Suprapubic skin (tissue), 4 donors: ENCODE measurements at regions not wholly inside any gene's neighbourhood (a gene's known extent, or its start where the extent isn't known, plus 50 kb on each side); places are given as distances from the start of the nearest gene placed in this dataset.

Experiments used
- DNase-seq, 2 donors: peaks; one replicate each; pipeline ENCODE4 v3.0.0-alpha.2; 2019; ENCODE audit warnings: low spot score in 2 of 2
- H3K27ac ChIP-seq: fragments of 200-600 bp; sonication (generic); one replicate; pipeline ENCODE4 v1.5.1; 2019
- H3K27me3 ChIP-seq: fragments of 200-600 bp; sonication (generic); one replicate; pipeline ENCODE4 v1.5.1; 2019
- H3K36me3 ChIP-seq: fragments of 200-600 bp; sonication (generic); one replicate; pipeline ENCODE4 v1.5.1; 2019
- H3K4me1 ChIP-seq: fragments of 200-600 bp; sonication (generic); one replicate; pipeline ENCODE4 v1.5.1; 2019
- H3K4me3 ChIP-seq: fragments of 200-600 bp; sonication (generic); one replicate; pipeline ENCODE4 v1.5.1; 2019; ENCODE audit warnings: mild to moderate bottlenecking
- H3K9me3 ChIP-seq: fragments of 200-600 bp; sonication (generic); one replicate; pipeline ENCODE4 v1.5.1; 2019
- CTCF ChIP-seq, 2 donors: fragments of 200-600 bp in 1 of 2; fragments of 450-650 bp in 1 of 2; sonication (generic) in 1 of 2; IDR thresholded peaks; one replicate each; pipeline ENCODE4 v1.5.1; 2016 to 2019; ENCODE audit warnings: antibody characterized with exemption in 2 of 2, mild to moderate bottlenecking in 1 of 2, moderate library complexity in 1 of 2
- EP300 ChIP-seq: sonication (generic); formaldehyde crosslinking; IDR thresholded peaks from one replicate; pipeline ENCODE4 v1.6.1; 2017; ENCODE audit warnings: antibody characterized with exemption
- POLR2A ChIP-seq, 2 donors: fragments of 450-650 bp; IDR thresholded peaks; one replicate each; pipeline ENCODE4 v1.6.1; 2017; ENCODE audit warnings: antibody characterized with exemption in 2 of 2, mild to moderate bottlenecking in 2 of 2, moderate library complexity in 2 of 2
- POLR2AphosphoS5 ChIP-seq, 3 donors: sonication (generic); formaldehyde crosslinking; IDR thresholded peaks; one replicate each; pipeline ENCODE4 v1.6.1; 2017; ENCODE audit warnings: antibody characterized with exemption in 3 of 3
- WGBS: methylation state at CpG from one replicate; pipeline ENCODE4 v1.1.5; 2018; 5-methylcytosine and 5-hydroxymethylcytosine counted together

DNA sequence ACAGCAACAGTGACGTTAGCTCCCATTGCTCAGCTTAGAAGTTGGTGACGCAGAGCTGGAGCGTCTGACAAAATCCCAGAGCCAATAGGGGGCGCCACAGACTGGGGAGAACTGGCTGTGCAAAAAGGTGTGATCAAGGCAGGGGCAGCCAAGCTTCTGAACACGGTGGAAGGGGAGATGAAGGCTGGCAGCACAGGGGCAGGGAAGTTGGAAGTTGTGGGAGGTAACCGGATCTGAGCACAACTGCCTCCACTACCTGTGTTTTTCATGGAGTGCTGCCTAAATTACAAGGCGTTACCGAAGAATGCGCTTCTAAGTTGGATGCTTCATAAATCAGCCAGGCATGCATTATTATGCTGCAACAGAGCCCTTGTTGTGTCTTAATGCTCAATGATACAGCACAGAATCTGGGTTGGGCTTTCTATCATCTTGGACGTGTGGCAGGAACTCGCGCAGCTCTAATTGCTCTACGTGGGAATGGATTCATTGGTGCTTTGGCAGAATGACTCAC is 370.0 kb downstream of the SLC4A3 start:
- H3K9me3 ChIP-seq: no peaks in the 10 kb centered on the region
- no peaks in the 10 kb centered on the region for H3K36me3 ChIP-seq
- H3K4me3 ChIP-seq: no peak overlapping the region
- peak overlapping the region; percentile 18 for H3K27ac ChIP-seq
- TF ChIP-seq EP300: no peak
- peak; percentile 10 to 39 for TF ChIP-seq CTCF (IDR thresholded peaks at IDR 0.05)
- WGBS: 39% methylated on average over 10 of the region's 13 CpGs
- peaks cover 4% of the 10 kb centered on the region for H3K4me1 ChIP-seq
- peak in 1 of 2 donors; percentile 65 for DNase-seq
- no peaks in the 10 kb centered on the region for H3K27me3 ChIP-seq

GRCh38 chr2:219998107-219998506 is 370.7 kb downstream of the SLC4A3 start:
- DNase-seq: no peak
- Histone ChIP-seq H3K4me3 (no peak overlapping the region), H3K9me3 (no peaks in the 10 kb centered on the region), H3K36me3 (no peaks in the 10 kb centered on the region), H3K27ac (no peak overlapping the region), H3K27me3 (no peaks in the 10 kb centered on the region), H3K4me1 (peaks cover 4% of the 10 kb centered on the region)
- TF ChIP-seq CTCF (IDR thresholded peaks at IDR 0.05): no peak
- no peak for TF ChIP-seq EP300
- no peak for TF ChIP-seq POLR2A (IDR thresholded peaks at IDR 0.05)
- no peak for TF ChIP-seq POLR2AphosphoS5 (IDR thresholded peaks at IDR 0.05)
- 87% methylated on average over 3 of the region's 3 CpGs for WGBS

GRCh38 chr2:219998714-219999227 is 371.3 kb downstream of the SLC4A3 start:
- no peaks in the 10 kb centered on the region for H3K36me3 ChIP-seq
- no peak overlapping the region for H3K27ac ChIP-seq
- WGBS: 89% methylated on average over 5 of the region's 5 CpGs
- no peaks in the 10 kb centered on the region for H3K27me3 ChIP-seq
- H3K4me3 ChIP-seq: no peak overlapping the region
- TF ChIP-seq CTCF (IDR thresholded peaks at IDR 0.05) (no peak), POLR2AphosphoS5 (IDR thresholded peaks at IDR 0.05) (no peak), POLR2A (IDR thresholded peaks at IDR 0.05) (no peak), EP300 (no peak)
- DNase-seq: no peak
- H3K9me3 ChIP-seq: no peaks in the 10 kb centered on the region
- H3K4me1 ChIP-seq: peaks cover 4% of the 10 kb centered on the region

GRCh38 chr2:220000080-220000479 is 372.6 kb downstream of the SLC4A3 start:
- Histone ChIP-seq H3K36me3 (no peaks in the 10 kb centered on the region), H3K9me3 (no peaks in the 10 kb centered on the region), H3K27me3 (no peaks in the 10 kb centered on the region), H3K27ac (no peak overlapping the region), H3K4me1 (peaks cover 4% of the 10 kb centered on the region), H3K4me3 (no peak overlapping the region)
- no peak for TF ChIP-seq POLR2AphosphoS5 (IDR thresholded peaks at IDR 0.05)
- TF ChIP-seq POLR2A (IDR thresholded peaks at IDR 0.05): no peak
- TF ChIP-seq CTCF (IDR thresholded peaks at IDR 0.05): no peak
- no peak for TF ChIP-seq EP300
- no peak for DNase-seq
- WGBS: 88% methylated on average over 3 of the region's 3 CpGs

GRCh38 chr2:220000586-220000985 is 373.2 kb downstream of the SLC4A3 start:
- DNase-seq: no peak
- Histone ChIP-seq H3K9me3 (no peaks in the 10 kb centered on the region), H3K27ac (no peak overlapping the region), H3K4me3 (no peak overlapping the region), H3K27me3 (no peaks in the 10 kb centered on the region), H3K4me1 (peaks cover 4% of the 10 kb centered on the region), H3K36me3 (no peaks in the 10 kb centered on the region)
- TF ChIP-seq POLR2AphosphoS5 (IDR thresholded peaks at IDR 0.05): no peak
- WGBS: 97% methylated on average over 4 of the region's 4 CpGs

DNA sequence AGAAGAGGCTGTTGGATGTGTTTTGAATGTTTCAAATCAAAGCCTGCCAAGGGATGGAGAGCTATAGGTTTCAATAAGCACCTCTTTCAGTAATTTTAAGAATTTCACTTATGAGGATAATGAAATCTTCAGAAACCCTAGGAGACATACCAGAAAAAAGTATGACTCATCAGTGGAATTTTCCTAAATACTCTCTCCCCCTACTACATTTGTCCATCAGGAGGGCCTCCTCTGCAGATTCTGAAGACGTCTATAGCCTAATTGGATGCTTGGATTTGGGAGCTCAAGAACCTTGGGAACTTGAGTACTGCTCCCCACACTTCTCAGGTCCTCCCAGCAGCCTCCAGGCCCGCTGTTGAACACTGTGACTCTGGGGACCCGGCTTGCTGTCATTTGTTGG is 374.3 kb downstream of the SLC4A3 start:
- no peak for DNase-seq
- Histone ChIP-seq H3K4me3 (no peak overlapping the region), H3K9me3 (no peaks in the 10 kb centered on the region), H3K36me3 (no peaks in the 10 kb centered on the region), H3K27me3 (no peaks in the 10 kb centered on the region), H3K4me1 (peaks cover 4% of the 10 kb centered on the region), H3K27ac (no peak overlapping the region)
- 50% methylated on average over 3 of the region's 3 CpGs for WGBS
- TF ChIP-seq CTCF (IDR thresholded peaks at IDR 0.05): no peak
